ENCODE measurements at regions not wholly inside any gene's neighbourhood (a gene's known extent, or its start where the extent isn't known, plus 50 kb on each side); places are given as distances from the start of the nearest gene placed in this dataset.

DNA sequence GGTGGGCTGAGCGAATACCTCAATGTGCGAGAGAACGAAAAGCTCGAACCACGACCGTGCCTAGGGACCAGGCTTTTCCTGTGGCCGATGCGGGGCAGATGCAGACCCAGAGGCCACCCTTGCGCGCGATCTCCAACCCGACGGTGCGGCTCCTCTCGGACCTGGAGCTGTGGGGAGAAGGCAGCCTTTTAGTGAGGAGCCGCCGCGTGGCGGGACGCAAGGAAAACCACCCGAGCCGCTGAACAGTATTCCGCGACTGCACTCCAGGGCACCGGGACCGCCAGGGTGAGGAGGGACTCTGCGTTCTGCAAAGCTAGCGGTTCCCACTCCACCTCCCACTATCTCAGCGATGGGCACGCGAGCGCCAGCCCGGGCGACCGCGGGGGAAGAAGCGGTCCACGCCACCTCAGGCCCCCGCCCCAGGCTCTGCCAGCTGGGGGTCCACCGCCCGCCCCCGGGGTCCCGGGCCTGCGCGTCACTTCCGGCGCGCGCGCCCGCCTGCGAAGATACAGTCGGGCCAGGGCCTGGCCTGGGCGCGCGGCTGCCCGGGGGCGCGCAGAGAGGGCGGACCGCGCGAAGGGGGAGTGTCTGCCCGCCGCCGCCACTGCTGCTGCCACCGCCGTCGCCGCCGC, 66.5 kb upstream of the PRKACB start (continued):
- no peak for TF ChIP-seq BRF1 (IDR thresholded peaks at IDR 0.05; ENCODE audit: borderline replicate concordance, extremely low read depth, insufficient read length)
- no peak for TF ChIP-seq ZSCAN29 (IDR thresholded peaks at IDR 0.05)
- peak; percentile 63 for TF ChIP-seq MTA3 (IDR thresholded peaks at IDR 0.05; ENCODE audit: borderline replicate concordance)
- no peak for TF ChIP-seq HOXB6 (CRISPR knock-in tag; IDR thresholded peaks at IDR 0.05; ENCODE audit: borderline replicate concordance)
- no peak for TF ChIP-seq PHF20 (IDR thresholded peaks at IDR 0.05; ENCODE audit: partially characterized antibody)
- TF ChIP-seq NBN (IDR thresholded peaks at IDR 0.05; ENCODE audit: low read depth): no peak
- no peak for TF ChIP-seq ZNF655 (CRISPR knock-in tag; IDR thresholded peaks at IDR 0.05)
- TF ChIP-seq CHD1 (IDR thresholded peaks at IDR 0.05; ENCODE audit: low read length): peak; percentile 73
- TF ChIP-seq L3MBTL2 (IDR thresholded peaks at IDR 0.05): peak; percentile 65
- no peak for TF ChIP-seq WHSC1 (IDR thresholded peaks at IDR 0.05; ENCODE audit: low read length)
- no peak for TF ChIP-seq CC2D1A (IDR thresholded peaks at IDR 0.05)
- TF ChIP-seq, protein P1, sequence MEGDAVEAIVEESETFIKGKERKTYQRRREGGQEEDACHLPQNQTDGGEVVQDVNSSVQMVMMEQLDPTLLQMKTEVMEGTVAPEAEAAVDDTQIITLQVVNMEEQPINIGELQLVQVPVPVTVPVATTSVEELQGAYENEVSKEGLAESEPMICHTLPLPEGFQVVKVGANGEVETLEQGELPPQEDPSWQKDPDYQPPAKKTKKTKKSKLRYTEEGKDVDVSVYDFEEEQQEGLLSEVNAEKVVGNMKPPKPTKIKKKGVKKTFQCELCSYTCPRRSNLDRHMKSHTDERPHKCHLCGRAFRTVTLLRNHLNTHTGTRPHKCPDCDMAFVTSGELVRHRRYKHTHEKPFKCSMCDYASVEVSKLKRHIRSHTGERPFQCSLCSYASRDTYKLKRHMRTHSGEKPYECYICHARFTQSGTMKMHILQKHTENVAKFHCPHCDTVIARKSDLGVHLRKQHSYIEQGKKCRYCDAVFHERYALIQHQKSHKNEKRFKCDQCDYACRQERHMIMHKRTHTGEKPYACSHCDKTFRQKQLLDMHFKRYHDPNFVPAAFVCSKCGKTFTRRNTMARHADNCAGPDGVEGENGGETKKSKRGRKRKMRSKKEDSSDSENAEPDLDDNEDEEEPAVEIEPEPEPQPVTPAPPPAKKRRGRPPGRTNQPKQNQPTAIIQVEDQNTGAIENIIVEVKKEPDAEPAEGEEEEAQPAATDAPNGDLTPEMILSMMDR (IDR thresholded peaks at IDR 0.05 in 2 of 3, conservative IDR thresholded peaks at IDR 0.05 in 1 of 3; ENCODE audit: insufficient read depth in 2 of 3, low read depth in 1 of 3, low read length in 3 of 3): no peak
- no peak for TF ChIP-seq ZNF217 (CRISPR knock-in tag; IDR thresholded peaks at IDR 0.05)
- no peak for TF ChIP-seq ZNF318 (IDR thresholded peaks at IDR 0.05; ENCODE audit: borderline replicate concordance in 1 of 2, low read depth in 1 of 2)
- TF ChIP-seq ZNF324 (CRISPR knock-in tag; IDR thresholded peaks at IDR 0.05): no peak

All from K562 (cell line).